ENCODE measurements at regions not wholly inside any gene's neighbourhood (a gene's known extent, or its start where the extent isn't known, plus 50 kb on each side); places are given as distances from the start of the nearest gene placed in this dataset.

- TF ChIP-seq EZH2 (IDR thresholded peaks at IDR 0.05) (no peak), POLR2AphosphoS5 (IDR thresholded peaks at IDR 0.05; ENCODE audit: borderline replicate concordance, low read depth, low read length) (no peak)
Measured at GRCh38 chr4:23091711-23092110, 399.0 kb downstream of the GBA3 start.
